ENCODE measurements at regions not wholly inside any gene's neighbourhood (a gene's known extent, or its start where the extent isn't known, plus 50 kb on each side); places are given as distances from the start of the nearest gene placed in this dataset.
"Not testable (repeated sequence)": the region's sequence is repeated elsewhere in the genome, so short reads cannot be mapped to it uniquely, and the experiment has no call there.

DNA sequence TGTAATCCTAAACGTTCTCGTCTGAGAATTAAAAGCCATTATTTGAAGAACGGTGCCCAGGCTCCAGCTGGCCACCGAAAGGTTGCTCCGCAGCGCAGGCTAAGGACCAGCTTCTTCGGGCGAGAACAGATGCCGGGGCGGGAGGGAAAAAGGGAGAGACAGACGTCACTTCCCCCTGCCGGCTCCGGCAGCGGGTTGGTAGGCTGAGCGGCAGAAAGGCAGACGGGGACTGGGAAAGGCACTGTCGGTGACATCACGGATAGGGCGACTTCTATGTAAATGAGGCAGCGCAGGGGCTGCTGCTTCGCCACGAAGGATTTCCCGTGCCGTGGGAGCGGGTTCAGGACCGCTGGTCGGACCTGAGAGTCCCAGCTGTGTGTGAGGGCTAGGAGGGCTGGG, 147.5 kb upstream of the NOTCH2NLA start:
- TF ChIP-seq, protein P1, sequence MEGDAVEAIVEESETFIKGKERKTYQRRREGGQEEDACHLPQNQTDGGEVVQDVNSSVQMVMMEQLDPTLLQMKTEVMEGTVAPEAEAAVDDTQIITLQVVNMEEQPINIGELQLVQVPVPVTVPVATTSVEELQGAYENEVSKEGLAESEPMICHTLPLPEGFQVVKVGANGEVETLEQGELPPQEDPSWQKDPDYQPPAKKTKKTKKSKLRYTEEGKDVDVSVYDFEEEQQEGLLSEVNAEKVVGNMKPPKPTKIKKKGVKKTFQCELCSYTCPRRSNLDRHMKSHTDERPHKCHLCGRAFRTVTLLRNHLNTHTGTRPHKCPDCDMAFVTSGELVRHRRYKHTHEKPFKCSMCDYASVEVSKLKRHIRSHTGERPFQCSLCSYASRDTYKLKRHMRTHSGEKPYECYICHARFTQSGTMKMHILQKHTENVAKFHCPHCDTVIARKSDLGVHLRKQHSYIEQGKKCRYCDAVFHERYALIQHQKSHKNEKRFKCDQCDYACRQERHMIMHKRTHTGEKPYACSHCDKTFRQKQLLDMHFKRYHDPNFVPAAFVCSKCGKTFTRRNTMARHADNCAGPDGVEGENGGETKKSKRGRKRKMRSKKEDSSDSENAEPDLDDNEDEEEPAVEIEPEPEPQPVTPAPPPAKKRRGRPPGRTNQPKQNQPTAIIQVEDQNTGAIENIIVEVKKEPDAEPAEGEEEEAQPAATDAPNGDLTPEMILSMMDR (conservative IDR thresholded peaks at IDR 0.05; ENCODE audit: low read length), result not testable (repeated sequence)
- not testable (repeated sequence) for TF ChIP-seq EZH2phosphoT487 (IDR thresholded peaks at IDR 0.05; ENCODE audit: borderline replicate concordance, low read depth, low read length)
